ENCODE measurements at regions not wholly inside any gene's neighbourhood (a gene's known extent, or its start where the extent isn't known, plus 50 kb on each side); places are given as distances from the start of the nearest gene placed in this dataset.
"Not testable (repeated sequence)": the region's sequence is repeated elsewhere in the genome, so short reads cannot be mapped to it uniquely, and the experiment has no call there.

DNA sequence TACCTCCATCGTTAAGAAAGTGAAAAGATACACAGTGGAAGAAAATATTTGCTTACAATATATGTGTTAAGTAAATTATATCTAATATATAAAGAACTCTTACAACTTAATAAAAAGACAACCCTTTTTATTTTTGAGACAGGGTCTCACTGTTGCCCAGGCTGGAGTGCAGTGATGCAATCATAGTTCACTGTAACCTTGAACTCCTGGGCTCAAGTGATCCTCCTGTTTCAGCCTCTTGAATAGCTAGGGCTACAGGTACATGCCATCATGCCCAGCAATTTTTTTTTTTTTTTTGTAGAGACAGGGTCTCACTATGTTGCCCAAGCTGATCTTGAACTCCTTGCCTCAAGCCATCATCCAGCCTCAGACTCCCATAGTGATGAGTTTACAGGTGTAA lies 50.8 kb upstream of the KIF13A start:
- TF ChIP-seq POLR2AphosphoS5 (IDR thresholded peaks at IDR 0.05; ENCODE audit: low read depth); GABPA (IDR thresholded peaks at IDR 0.05; ENCODE audit: low read depth); SPI1 (IDR thresholded peaks at IDR 0.05; ENCODE audit: borderline replicate concordance, low read depth): not testable (repeated sequence)
- TF ChIP-seq, protein P1, sequence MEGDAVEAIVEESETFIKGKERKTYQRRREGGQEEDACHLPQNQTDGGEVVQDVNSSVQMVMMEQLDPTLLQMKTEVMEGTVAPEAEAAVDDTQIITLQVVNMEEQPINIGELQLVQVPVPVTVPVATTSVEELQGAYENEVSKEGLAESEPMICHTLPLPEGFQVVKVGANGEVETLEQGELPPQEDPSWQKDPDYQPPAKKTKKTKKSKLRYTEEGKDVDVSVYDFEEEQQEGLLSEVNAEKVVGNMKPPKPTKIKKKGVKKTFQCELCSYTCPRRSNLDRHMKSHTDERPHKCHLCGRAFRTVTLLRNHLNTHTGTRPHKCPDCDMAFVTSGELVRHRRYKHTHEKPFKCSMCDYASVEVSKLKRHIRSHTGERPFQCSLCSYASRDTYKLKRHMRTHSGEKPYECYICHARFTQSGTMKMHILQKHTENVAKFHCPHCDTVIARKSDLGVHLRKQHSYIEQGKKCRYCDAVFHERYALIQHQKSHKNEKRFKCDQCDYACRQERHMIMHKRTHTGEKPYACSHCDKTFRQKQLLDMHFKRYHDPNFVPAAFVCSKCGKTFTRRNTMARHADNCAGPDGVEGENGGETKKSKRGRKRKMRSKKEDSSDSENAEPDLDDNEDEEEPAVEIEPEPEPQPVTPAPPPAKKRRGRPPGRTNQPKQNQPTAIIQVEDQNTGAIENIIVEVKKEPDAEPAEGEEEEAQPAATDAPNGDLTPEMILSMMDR (IDR thresholded peaks at IDR 0.05; ENCODE audit: insufficient read depth, low read length) = not testable (repeated sequence)
- TF ChIP-seq, protein P2, sequence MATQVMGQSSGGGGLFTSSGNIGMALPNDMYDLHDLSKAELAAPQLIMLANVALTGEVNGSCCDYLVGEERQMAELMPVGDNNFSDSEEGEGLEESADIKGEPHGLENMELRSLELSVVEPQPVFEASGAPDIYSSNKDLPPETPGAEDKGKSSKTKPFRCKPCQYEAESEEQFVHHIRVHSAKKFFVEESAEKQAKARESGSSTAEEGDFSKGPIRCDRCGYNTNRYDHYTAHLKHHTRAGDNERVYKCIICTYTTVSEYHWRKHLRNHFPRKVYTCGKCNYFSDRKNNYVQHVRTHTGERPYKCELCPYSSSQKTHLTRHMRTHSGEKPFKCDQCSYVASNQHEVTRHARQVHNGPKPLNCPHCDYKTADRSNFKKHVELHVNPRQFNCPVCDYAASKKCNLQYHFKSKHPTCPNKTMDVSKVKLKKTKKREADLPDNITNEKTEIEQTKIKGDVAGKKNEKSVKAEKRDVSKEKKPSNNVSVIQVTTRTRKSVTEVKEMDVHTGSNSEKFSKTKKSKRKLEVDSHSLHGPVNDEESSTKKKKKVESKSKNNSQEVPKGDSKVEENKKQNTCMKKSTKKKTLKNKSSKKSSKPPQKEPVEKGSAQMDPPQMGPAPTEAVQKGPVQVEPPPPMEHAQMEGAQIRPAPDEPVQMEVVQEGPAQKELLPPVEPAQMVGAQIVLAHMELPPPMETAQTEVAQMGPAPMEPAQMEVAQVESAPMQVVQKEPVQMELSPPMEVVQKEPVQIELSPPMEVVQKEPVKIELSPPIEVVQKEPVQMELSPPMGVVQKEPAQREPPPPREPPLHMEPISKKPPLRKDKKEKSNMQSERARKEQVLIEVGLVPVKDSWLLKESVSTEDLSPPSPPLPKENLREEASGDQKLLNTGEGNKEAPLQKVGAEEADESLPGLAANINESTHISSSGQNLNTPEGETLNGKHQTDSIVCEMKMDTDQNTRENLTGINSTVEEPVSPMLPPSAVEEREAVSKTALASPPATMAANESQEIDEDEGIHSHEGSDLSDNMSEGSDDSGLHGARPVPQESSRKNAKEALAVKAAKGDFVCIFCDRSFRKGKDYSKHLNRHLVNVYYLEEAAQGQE (IDR thresholded peaks at IDR 0.05; ENCODE audit: insufficient replicate concordance, low read depth) = not testable (repeated sequence)

Measured in HL-60 (cell line).